GM12873 (cell line): ENCODE measurements at regions not wholly inside any gene's neighbourhood (a gene's known extent, or its start where the extent isn't known, plus 50 kb on each side); places are given as distances from the start of the nearest gene placed in this dataset.

ENCODE experiments used
- CTCF ChIP-seq: IDR thresholded peaks from 2 replicates; pipeline ENCODE4 v1.5.1; 2012; ENCODE audit warnings: low read depth, mild to moderate bottlenecking, moderate library complexity, low read length, control low read depth; ENCODE audit not compliant: insufficient read depth; ENCODE audit errors: missing control alignments

GRCh38 chr15:35944945-35945585, 399.1 kb upstream of the DPH6 start:
- TF ChIP-seq CTCF, result no peak

- no peak for TF ChIP-seq CTCF
Measured at GRCh38 chr15:35953424-35953823, 407.5 kb upstream of the DPH6 start.

- no peak for TF ChIP-seq CTCF
Measured at GRCh38 chr15:35956056-35956455, 410.1 kb upstream of the DPH6 start.

GRCh38 chr15:35958021-35958420, 412.1 kb upstream of the DPH6 start:
- no peak for TF ChIP-seq CTCF

- no peak for TF ChIP-seq CTCF
Measured at GRCh38 chr15:35958975-35959374, 413.0 kb upstream of the DPH6 start.

GRCh38 chr15:35963326-35963725, 417.4 kb upstream of the DPH6 start:
- TF ChIP-seq CTCF, result no peak

GRCh38 chr15:35966781-35967180, 420.8 kb upstream of the DPH6 start:
- TF ChIP-seq CTCF, result no peak
